ENCODE measurements at regions not wholly inside any gene's neighbourhood (a gene's known extent, or its start where the extent isn't known, plus 50 kb on each side); places are given as distances from the start of the nearest gene placed in this dataset.

- H3K9ac ChIP-seq (ENCODE audit: low read depth, low read length, poor library complexity, severe bottlenecking): no peak overlapping the region
- H3F3A ChIP-seq (ENCODE audit: low read depth): no peaks in the 10 kb centered on the region
- H3K4me1 ChIP-seq (ENCODE audit: insufficient read depth, low read length, poor library complexity, severe bottlenecking): no peaks in the 10 kb centered on the region
- H3K4me3 ChIP-seq (ENCODE audit: low read length, poor library complexity, severe bottlenecking): no peak overlapping the region
- no peaks in the 10 kb centered on the region for H4K20me1 ChIP-seq (ENCODE audit: insufficient read depth, low read length, poor library complexity, severe bottlenecking)
- no peaks in the 10 kb centered on the region for H3K79me2 ChIP-seq (ENCODE audit: insufficient read depth, low read length)
- H3K27me3 ChIP-seq (ENCODE audit: insufficient read depth, low read length, poor library complexity, severe bottlenecking): no peaks in the 10 kb centered on the region
- no peaks in the 10 kb centered on the region for H3K36me3 ChIP-seq (ENCODE audit: insufficient read depth, low read length)
- no peaks in the 10 kb centered on the region for H3K9me3 ChIP-seq (ENCODE audit: insufficient read depth, low read depth, low read length)
- TF ChIP-seq EZH2phosphoT487 (IDR thresholded peaks at IDR 0.05; ENCODE audit: borderline replicate concordance): no peak
- TF ChIP-seq, protein P1, sequence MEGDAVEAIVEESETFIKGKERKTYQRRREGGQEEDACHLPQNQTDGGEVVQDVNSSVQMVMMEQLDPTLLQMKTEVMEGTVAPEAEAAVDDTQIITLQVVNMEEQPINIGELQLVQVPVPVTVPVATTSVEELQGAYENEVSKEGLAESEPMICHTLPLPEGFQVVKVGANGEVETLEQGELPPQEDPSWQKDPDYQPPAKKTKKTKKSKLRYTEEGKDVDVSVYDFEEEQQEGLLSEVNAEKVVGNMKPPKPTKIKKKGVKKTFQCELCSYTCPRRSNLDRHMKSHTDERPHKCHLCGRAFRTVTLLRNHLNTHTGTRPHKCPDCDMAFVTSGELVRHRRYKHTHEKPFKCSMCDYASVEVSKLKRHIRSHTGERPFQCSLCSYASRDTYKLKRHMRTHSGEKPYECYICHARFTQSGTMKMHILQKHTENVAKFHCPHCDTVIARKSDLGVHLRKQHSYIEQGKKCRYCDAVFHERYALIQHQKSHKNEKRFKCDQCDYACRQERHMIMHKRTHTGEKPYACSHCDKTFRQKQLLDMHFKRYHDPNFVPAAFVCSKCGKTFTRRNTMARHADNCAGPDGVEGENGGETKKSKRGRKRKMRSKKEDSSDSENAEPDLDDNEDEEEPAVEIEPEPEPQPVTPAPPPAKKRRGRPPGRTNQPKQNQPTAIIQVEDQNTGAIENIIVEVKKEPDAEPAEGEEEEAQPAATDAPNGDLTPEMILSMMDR (conservative IDR thresholded peaks at IDR 0.05; ENCODE audit: low read length): no peak
- H3K4me2 ChIP-seq (ENCODE audit: low read depth, low read length, poor library complexity, severe bottlenecking): no peak overlapping the region
- 0 out of 2 replicates have a peak overlapping the region, but pooled peaks have one; percentile 6 for H2AFZ ChIP-seq (ENCODE audit: low read length)
- H3K9me2 ChIP-seq (replicated peaks; ENCODE audit: low read depth, low read length): no peaks in the 10 kb centered on the region
These were observed 263.6 kb upstream of the PCSK5 start for GRCh38 chr9:75626860-75627259.

- Histone ChIP-seq H4K20me1 (ENCODE audit: insufficient read depth, low read length, poor library complexity, severe bottlenecking) (no peaks in the 10 kb centered on the region), H3K4me2 (ENCODE audit: low read depth, low read length, poor library complexity, severe bottlenecking) (no peak overlapping the region), H2AFZ (ENCODE audit: low read length) (no peak overlapping the region), H3K9ac (ENCODE audit: low read depth, low read length, poor library complexity, severe bottlenecking) (no peak overlapping the region), H3K27me3 (ENCODE audit: insufficient read depth, low read length, poor library complexity, severe bottlenecking) (no peaks in the 10 kb centered on the region), H3K79me2 (ENCODE audit: insufficient read depth, low read length) (no peaks in the 10 kb centered on the region), H3K36me3 (ENCODE audit: insufficient read depth, low read length) (no peaks in the 10 kb centered on the region), H3K4me3 (ENCODE audit: low read length, poor library complexity, severe bottlenecking) (no peak overlapping the region), H3K9me3 (ENCODE audit: insufficient read depth, low read depth, low read length) (no peaks in the 10 kb centered on the region), H3F3A (ENCODE audit: low read depth) (no peaks in the 10 kb centered on the region), H3K9me2 (replicated peaks; ENCODE audit: low read depth, low read length) (no peaks in the 10 kb centered on the region), H3K4me1 (ENCODE audit: insufficient read depth, low read length, poor library complexity, severe bottlenecking) (no peaks in the 10 kb centered on the region)
- TF ChIP-seq EZH2phosphoT487 (IDR thresholded peaks at IDR 0.05; ENCODE audit: borderline replicate concordance): no peak
- TF ChIP-seq, protein P1 (conservative IDR thresholded peaks at IDR 0.05; ENCODE audit: low read length): no peak
These were observed 261.5 kb upstream of the PCSK5 start for GRCh38 chr9:75628952-75629351.

DNA sequence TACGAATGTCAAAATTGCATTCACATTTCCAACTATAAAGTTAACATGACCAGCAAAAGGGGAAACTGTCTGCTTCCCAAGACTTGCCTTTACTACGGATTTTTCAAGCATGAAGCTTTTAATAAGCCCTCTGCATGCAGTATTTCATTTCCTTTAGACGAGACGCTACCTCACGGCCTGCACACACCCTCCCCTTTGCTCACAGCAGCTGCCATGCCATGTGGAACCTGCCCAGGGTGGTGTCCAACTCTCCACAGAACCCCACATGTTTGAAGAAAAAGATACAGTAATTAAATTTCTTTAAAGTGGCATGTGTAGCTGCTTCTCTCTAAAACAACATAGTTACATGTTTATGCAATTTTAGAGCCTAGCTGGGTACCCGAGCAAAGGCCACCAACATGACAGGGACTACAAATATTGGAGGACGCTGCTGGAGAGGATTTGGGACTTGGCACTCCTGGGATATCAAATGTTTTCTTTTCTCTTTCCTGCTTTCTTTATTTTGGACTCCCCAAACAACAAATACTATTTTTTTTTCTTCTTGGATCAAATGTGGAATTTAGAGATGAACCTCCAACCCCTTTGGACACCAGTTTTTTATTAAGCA lies 256.9 kb upstream of the PCSK5 start:
- Histone ChIP-seq H3K4me2 (ENCODE audit: low read depth, low read length, poor library complexity, severe bottlenecking) (no peak overlapping the region), H3K9me2 (replicated peaks; ENCODE audit: low read depth, low read length) (no peaks in the 10 kb centered on the region), H3K79me2 (ENCODE audit: insufficient read depth, low read length) (no peaks in the 10 kb centered on the region), H3F3A (ENCODE audit: low read depth) (no peaks in the 10 kb centered on the region), H3K9ac (ENCODE audit: low read depth, low read length, poor library complexity, severe bottlenecking) (no peak overlapping the region), H3K27me3 (ENCODE audit: insufficient read depth, low read length, poor library complexity, severe bottlenecking) (no peaks in the 10 kb centered on the region), H3K4me1 (ENCODE audit: insufficient read depth, low read length, poor library complexity, severe bottlenecking) (peaks cover 14% of the 10 kb centered on the region), H2AFZ (ENCODE audit: low read length) (no peak overlapping the region), H3K36me3 (ENCODE audit: insufficient read depth, low read length) (no peaks in the 10 kb centered on the region), H3K4me3 (ENCODE audit: low read length, poor library complexity, severe bottlenecking) (no peak overlapping the region), H3K9me3 (ENCODE audit: insufficient read depth, low read depth, low read length) (no peaks in the 10 kb centered on the region), H4K20me1 (ENCODE audit: insufficient read depth, low read length, poor library complexity, severe bottlenecking) (no peaks in the 10 kb centered on the region)
- no peak for TF ChIP-seq EZH2phosphoT487 (IDR thresholded peaks at IDR 0.05; ENCODE audit: borderline replicate concordance)
- TF ChIP-seq, protein P1 (conservative IDR thresholded peaks at IDR 0.05; ENCODE audit: low read length): no peak

Measured in Loucy (cell line).